Left cardiac atrium (tissue), 4 donors: ENCODE measurements at regions not wholly inside any gene's neighbourhood (a gene's known extent, or its start where the extent isn't known, plus 50 kb on each side); places are given as distances from the start of the nearest gene placed in this dataset.
"Not testable (repeated sequence)": the region's sequence is repeated elsewhere in the genome, so short reads cannot be mapped to it uniquely, and the experiment has no call there.

Experiments
- ATAC-seq, 2 donors: fragments of 200-7000 bp; cut with Tn5 transposase; one replicate each; pipeline ENCODE4 v1.9.1; 2020; ENCODE audit warnings: mild to moderate bottlenecking in 2 of 2, moderate library complexity in 2 of 2
- DNase-seq: peaks from one replicate; pipeline ENCODE4 v3.0.0-alpha.2; 2020
- intact Hi-C, 2 donors: fragments of 100-400 bp; cut with DNase I; formaldehyde crosslinking; loops; one replicate each; pipeline versions ENCODE4 v1.14.1 to v1.15.1; 2022 to 2023
- microRNA-seq, 2 donors: library from miRNA; unstranded; fragments of <30 nt; microRNA quantifications; one replicate each; pipeline ENCODE4 v1.2.0, GENCODE V29; 2020
- donor health status: DM: no; HTN: yes; CAD: no.
- donor health status: DM: no; HTN: yes; CAD: no; lungs with severe emphysema.
- donor health status: DM: yes; HTN: yes; CAD: no.
- donor health status: Dilated cardiomyopathy.

- intact Hi-C loops: no loop called here
Observed at GRCh38 chrX:77342004-77342403, 105.2 kb upstream of the FGF16 start.

GRCh38 chrX:77346859-77347258 is 100.3 kb upstream of the FGF16 start:
- no peak for DNase-seq
- no peak for ATAC-seq
- intact Hi-C loops: no loop called here

More at GRCh38 chrX:77342004-77342403, 105.2 kb upstream of the FGF16 start:
- ATAC-seq (no peak), DNase-seq (no peak)

GRCh38 chrX:77347572-77347971 is 99.6 kb upstream of the FGF16 start:
- DNase-seq: no peak
- intact Hi-C loops: no loop called here
- ATAC-seq: no peak

GRCh38 chrX:77389891-77390290 is 57.3 kb upstream of the FGF16 start:
- intact Hi-C loops: no loop called here
- DNase-seq (no peak), ATAC-seq (no peak)

- DNase-seq, ATAC-seq, intact Hi-C loops: not testable (repeated sequence)
Observed at GRCh38 chrX:77390365-77390764, 56.8 kb upstream of the FGF16 start.

GRCh38 chrX:77396781-77397180 is 50.4 kb upstream of the FGF16 start:
- intact Hi-C loops: no loop called here
- ATAC-seq: no peak
- DNase-seq: no peak

Small RNAs in the stretch of these regions (microRNA-seq; reads per million reads assigned to microRNA genes)
- gene MIR325: 0 reads per million in 2 donors
- 0 reads per million in 2 donors for gene MIR384
